Neural cell (in vitro differentiated cells): ENCODE measurements at regions not wholly inside any gene's neighbourhood (a gene's known extent, or its start where the extent isn't known, plus 50 kb on each side); places are given as distances from the start of the nearest gene placed in this dataset.

Experiments used
- EZH2 ChIP-seq: fragments of 200-600, 300-800 bp; shearing (Covaris generic), sonication (generic); IDR thresholded peaks from 2 replicates; pipeline ENCODE4 v1.6.1; 2014; ENCODE audit warnings: antibody characterized with exemption, low read length, borderline replicate concordance, mild to moderate bottlenecking; ENCODE audit not compliant: insufficient read depth, poor library complexity, severe bottlenecking
- POLR2AphosphoS5 ChIP-seq: IDR thresholded peaks from 2 replicates; pipeline ENCODE4 v1.6.1; 2012
- SMC3 ChIP-seq: fragments of 450-650 bp; conservative IDR thresholded peaks from 2 replicates; pipeline ENCODE4 v1.6.1; 2014; ENCODE audit warnings: antibody characterized with exemption, mild to moderate bottlenecking, moderate library complexity; ENCODE audit not compliant: poor library complexity
- TAF1 ChIP-seq: IDR thresholded peaks from 2 replicates; pipeline ENCODE4 v1.6.1; 2012; ENCODE audit warnings: low read depth
- TF ChIP-seq, protein P1 (sequence below): fragments of 450-650 bp; IDR thresholded peaks from 2 replicates; pipeline ENCODE4 v1.5.1; 2014; ENCODE audit warnings: antibody characterized with exemption, mild to moderate bottlenecking, moderate library complexity; ENCODE audit not compliant: poor library complexity, severe bottlenecking
- TF ChIP-seq, protein P2 (sequence below): IDR thresholded peaks from 2 replicates; pipeline ENCODE4 v1.6.1; 2012; ENCODE audit warnings: borderline replicate concordance

DNA sequence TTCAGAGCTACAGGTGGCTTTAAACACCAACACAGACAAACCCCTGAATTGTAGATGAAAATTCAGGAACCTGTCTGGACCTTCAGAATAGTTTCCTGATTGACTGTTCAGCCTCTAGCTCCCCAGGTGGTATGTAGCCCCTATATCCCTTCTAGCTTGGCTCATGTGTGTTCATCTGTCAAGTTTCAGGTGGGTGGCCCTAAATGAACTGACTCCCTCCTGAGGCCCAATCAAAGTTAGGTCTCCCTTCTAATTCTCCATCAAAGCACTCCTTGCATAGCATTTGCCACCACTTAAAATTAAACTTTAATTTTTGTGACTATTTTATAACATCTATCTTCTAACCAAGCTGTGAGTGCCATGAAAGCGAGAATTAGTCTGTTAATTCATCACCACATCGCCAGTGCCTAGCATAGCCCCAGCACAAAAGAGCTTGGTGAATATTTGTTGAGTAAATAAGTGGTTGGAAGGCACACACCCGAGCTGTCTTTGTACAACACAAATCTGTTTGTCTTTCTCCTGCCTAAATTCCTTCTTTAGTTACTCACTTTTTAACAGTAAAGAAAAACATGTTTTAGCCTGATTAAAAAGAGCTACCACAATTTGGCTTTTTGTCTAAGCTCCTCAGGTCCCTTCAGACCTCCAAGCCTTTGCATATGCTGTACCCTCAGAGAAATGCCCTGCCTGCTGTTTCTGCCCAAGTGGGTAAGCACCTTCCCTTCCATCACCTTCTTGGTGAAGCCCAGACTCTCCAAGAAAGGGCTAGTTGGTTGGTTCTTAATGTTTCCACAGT is 138.1 kb upstream of the HMHB1 start:
- TF ChIP-seq, protein P1, sequence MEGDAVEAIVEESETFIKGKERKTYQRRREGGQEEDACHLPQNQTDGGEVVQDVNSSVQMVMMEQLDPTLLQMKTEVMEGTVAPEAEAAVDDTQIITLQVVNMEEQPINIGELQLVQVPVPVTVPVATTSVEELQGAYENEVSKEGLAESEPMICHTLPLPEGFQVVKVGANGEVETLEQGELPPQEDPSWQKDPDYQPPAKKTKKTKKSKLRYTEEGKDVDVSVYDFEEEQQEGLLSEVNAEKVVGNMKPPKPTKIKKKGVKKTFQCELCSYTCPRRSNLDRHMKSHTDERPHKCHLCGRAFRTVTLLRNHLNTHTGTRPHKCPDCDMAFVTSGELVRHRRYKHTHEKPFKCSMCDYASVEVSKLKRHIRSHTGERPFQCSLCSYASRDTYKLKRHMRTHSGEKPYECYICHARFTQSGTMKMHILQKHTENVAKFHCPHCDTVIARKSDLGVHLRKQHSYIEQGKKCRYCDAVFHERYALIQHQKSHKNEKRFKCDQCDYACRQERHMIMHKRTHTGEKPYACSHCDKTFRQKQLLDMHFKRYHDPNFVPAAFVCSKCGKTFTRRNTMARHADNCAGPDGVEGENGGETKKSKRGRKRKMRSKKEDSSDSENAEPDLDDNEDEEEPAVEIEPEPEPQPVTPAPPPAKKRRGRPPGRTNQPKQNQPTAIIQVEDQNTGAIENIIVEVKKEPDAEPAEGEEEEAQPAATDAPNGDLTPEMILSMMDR = no peak
- TF ChIP-seq EZH2 (no peak), SMC3 (no peak), POLR2AphosphoS5 (no peak), TAF1 (no peak)
- TF ChIP-seq, protein P2, sequence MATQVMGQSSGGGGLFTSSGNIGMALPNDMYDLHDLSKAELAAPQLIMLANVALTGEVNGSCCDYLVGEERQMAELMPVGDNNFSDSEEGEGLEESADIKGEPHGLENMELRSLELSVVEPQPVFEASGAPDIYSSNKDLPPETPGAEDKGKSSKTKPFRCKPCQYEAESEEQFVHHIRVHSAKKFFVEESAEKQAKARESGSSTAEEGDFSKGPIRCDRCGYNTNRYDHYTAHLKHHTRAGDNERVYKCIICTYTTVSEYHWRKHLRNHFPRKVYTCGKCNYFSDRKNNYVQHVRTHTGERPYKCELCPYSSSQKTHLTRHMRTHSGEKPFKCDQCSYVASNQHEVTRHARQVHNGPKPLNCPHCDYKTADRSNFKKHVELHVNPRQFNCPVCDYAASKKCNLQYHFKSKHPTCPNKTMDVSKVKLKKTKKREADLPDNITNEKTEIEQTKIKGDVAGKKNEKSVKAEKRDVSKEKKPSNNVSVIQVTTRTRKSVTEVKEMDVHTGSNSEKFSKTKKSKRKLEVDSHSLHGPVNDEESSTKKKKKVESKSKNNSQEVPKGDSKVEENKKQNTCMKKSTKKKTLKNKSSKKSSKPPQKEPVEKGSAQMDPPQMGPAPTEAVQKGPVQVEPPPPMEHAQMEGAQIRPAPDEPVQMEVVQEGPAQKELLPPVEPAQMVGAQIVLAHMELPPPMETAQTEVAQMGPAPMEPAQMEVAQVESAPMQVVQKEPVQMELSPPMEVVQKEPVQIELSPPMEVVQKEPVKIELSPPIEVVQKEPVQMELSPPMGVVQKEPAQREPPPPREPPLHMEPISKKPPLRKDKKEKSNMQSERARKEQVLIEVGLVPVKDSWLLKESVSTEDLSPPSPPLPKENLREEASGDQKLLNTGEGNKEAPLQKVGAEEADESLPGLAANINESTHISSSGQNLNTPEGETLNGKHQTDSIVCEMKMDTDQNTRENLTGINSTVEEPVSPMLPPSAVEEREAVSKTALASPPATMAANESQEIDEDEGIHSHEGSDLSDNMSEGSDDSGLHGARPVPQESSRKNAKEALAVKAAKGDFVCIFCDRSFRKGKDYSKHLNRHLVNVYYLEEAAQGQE = no peak
